GM18498 (cell line): ENCODE measurements at regions not wholly inside any gene's neighbourhood (a gene's known extent, or its start where the extent isn't known, plus 50 kb on each side); places are given as distances from the start of the nearest gene placed in this dataset.

Experiments
- ATAC-seq: cut with Tn5 transposase; IDR thresholded peaks from one replicate; pipeline ENCODE4 v1.9.1; 2021; ENCODE audit warnings: mild to moderate bottlenecking, moderate library complexity; ENCODE audit not compliant: unreplicated experiment

DNA sequence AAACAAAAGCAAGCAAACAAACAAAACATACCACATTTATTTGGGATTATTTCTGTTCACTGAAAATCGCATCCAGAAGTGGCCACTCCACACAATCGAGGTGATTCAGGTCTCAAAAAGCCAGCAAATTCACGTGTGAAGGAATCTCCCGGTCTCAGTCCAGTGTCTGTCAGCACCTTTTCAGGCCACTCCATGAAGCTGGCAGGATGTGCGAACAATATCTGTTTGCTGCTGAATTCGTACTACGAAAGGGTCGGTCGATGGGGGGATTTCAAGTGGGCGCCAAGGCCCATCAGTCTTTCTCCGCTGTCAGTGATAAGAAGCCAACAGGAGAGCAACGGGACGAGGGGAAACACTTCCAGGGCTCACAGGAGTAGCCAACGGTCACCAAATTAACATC is 505.1 kb downstream of the IRX1 start:
- no peak for ATAC-seq

- no peak for ATAC-seq
These were observed 505.6 kb downstream of the IRX1 start for GRCh38 chr5:4101189-4101588.

DNA sequence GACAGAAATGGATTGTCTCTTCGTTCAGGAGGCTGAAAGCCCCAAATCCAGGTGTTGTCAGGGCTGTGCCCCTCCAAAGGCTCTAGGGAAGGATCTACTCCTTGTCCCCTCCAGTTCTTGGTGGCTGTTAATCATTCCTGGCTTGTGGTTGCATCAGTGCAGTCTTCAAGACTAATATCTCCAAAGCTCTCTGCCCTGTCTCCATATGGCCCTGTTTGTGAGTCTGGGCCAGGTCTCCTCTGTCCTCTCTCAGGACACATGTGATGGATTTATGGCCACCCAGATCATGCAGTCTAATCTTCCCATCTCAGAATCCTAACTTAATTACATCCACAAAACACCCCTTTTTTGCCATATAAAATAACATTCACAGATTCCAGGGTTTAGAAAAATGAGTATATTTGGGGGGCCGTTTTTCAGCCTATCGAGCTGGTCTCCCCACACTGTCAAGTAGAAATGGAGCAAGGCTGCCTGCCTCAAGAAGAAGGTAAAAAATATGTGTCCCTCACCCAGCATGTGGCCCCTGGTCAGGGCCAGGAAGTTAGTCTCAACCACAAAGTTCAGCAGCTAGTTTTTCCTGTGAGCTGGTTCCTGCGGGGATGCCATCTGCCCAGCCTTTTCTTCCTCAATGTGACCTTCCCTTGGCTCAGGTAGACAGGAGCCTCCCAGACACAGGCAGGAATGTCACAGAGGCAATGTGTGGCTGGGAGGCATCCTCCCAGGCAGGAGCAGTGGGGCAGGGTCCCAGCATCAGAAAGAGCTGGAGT is 509.4 kb downstream of the IRX1 start:
- no peak for ATAC-seq

DNA sequence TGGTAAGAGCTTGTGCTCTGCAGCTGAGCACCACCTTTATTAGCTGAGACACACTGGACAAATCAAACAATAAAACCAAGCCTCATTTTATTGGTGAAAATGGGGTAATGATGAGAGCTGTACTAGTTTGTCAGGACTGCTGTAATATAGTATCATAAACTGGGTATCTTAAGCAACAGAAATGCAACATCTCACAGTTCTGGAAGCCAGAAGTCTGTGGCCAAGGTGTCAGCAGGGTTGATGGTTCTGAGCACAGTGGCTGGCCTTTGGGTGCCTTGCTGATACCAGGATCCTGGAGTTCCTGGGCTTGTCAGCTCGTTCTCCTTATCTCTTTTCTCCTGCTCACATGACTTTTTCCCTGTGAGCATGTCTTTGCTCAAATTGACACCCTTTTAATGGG is 513.1 kb downstream of the IRX1 start:
- no peak for ATAC-seq

- ATAC-seq, result no peak
These were observed 517.8 kb downstream of the IRX1 start for GRCh38 chr5:4113426-4113825.

DNA sequence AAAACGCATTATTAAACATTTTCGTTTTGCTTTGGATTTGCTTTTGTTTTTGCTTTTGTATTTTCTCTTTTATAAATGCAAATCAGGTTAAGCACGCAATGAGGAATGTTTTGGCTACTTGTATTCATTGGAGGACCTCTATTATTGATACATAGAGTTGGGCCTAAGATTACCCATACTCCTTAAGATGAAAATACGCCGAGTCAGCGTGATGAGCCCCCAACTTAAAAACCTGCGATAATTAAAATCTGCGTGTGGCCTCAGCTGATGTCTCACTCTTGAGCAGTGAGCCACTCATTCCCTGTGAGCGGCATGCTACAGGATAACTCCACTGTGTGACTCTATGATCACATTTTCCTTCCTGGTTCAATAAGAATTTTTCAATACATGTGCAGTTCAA is 518.3 kb downstream of the IRX1 start:
- no peak for ATAC-seq

DNA sequence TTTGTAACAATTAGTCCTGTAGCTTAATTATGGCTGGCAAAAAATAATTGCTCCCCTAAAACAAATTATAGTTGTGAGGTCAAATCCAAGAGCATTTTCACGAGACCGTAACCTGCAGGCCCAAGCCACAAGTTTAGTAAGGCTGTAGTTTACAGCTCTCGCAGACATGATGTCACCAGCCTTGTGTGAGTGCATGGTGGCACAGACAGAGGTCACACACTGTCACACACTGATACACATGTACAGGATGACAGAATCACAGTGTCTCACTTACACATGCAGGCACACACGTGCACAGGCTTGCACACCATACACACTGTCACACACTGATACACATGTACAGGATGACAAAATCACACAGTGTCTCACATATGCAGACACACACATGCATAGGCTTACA is 518.8 kb downstream of the IRX1 start:
- no peak for ATAC-seq

- ATAC-seq, result no peak
These were observed 521.2 kb downstream of the IRX1 start for GRCh38 chr5:4116834-4117233.

GRCh38 chr5:4124221-4124970 is 528.8 kb downstream of the IRX1 start:
- no peak for ATAC-seq

- no peak for ATAC-seq
These were observed 533.4 kb downstream of the IRX1 start for GRCh38 chr5:4128994-4129393.

DNA sequence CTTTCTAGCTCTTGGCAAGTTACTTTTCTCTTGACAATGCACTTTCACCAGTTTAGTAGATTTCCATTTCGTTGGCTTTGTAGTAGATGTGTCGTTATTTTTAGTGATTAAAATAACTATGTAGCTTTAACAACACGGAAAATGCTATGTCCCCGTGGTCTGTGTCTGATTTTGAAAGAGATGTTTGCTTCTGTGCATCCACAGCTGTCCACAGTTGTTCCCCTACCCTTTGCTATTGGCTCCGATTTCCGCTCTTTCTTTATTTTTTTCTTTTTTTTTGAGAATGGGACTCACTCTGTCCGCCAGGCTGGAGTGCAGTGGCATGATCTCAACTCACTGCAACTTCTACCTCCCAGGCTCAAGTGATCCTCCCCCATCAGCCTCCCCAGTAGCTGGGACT is 533.9 kb downstream of the IRX1 start:
- no peak for ATAC-seq

DNA sequence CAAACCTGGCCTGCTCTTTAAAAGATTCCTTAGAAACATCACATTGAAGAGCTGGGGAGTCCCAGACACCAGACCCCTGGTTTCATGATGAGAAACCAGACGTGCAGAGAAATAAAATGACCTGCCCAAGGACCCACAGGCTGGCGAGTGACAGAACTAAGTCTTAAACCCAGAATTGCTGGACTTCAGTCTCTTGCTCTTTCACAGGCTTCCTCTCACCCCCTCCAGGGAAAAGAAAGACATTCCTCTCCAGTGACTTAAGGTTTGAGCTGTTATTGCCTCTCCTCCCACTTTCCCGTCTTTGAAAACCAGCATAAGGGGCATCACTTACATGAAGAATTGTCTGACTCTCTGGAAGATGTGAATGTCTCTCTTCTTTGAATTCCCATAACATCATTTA is 535.2 kb downstream of the IRX1 start:
- no peak for ATAC-seq

GRCh38 chr5:4137781-4138180 is 542.1 kb downstream of the IRX1 start:
- no peak for ATAC-seq

DNA sequence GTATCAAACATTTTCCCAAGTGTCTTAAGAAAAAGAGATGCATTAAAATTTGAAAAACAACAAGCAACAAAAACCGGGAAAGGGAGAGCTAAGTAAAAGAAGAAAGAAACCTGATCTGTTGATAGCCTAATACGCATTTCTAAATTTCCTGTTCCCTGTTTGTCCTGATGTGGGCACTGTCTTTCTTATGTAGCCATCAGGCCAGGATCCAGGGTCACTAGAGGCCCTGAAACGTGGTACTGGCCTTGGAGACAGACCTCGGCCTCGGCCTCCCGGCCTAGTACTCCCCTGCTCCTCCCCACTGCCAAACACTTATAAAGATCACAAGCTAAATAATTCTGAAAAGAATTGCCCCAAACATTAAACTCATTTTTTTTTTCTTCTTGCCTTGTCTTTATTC is 547.2 kb downstream of the IRX1 start:
- ATAC-seq, result no peak

- ATAC-seq, result no peak
These were observed 548.9 kb downstream of the IRX1 start for GRCh38 chr5:4144411-4145007.

DNA sequence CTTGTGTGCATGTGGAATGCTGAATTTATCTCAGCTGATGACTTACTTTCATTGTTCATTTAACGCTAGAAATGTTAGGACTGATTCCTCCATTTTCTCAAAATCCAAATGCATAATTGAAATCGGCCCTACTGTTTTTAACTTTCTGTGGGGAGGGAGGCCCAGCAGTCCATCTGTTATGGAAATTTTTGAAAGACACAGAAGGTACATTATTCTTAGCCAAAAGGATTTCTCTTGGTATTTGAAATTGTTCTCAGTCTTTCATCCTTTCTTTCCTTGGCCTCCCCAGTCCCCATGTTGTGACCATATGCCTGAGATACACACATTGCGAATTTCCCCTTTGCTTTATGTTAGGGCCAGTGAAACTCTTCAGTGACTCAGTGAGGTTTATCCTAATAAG is 549.9 kb downstream of the IRX1 start:
- ATAC-seq, result no peak

DNA sequence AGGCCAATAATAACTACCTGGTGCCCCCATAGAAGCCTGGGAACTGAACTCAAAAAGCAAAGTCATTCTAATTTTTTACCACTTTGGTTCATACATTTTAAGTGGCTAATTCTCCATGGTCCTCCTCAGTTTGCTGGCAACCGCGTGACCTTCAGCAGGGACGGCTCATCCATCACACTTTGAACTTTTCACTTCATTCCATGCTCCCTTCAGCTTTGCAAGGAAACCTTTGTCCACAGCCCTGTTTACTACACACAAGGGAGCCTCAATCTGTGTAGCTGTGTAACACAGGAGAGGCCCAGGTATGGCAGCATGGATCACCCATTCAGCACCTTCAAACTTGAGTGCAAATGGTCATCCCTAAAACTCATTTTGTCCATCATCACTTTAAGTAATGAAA is 552.4 kb downstream of the IRX1 start:
- ATAC-seq, result no peak

DNA sequence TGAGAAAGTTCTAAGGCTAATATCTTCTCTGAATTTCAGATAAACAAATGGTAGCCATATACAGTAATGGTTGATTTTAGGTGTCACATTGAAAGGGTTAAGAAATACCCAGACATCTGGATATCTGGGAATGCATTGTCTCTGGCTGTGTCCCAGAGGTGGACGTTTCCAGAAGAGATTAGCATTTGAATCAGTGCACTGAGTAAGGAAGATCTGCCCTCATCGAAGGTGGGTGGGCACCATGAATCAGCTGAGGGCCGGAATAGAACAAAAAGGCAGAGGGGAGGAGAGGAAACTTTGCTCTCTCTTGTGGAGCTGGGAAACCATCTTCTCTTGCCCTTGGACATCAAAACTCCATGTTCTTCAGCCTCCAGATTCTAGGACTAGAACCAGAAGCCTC is 554.4 kb downstream of the IRX1 start:
- ATAC-seq, result no peak

DNA sequence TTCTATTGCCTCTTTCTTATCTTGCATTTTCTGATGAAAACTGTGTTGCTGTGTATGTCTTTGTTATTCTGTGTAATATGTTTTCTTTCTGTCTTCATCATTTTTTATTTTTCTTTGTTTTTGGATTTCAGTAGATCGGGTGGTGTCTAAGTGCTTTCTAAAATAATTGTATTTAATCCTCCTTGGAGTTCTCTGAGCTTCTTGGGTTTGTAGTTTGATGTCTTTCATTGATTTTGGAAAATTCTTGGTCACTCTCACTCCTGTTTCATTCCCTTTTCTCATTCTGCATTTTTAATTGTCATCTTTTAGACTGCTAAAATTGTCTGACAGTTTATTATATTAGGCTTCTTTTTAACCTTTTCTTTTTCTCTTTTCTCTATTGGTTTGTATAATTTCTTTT is 560.5 kb downstream of the IRX1 start:
- ATAC-seq, result no peak

- no peak for ATAC-seq
These were observed 561.3 kb downstream of the IRX1 start for GRCh38 chr5:4156889-4157288.

DNA sequence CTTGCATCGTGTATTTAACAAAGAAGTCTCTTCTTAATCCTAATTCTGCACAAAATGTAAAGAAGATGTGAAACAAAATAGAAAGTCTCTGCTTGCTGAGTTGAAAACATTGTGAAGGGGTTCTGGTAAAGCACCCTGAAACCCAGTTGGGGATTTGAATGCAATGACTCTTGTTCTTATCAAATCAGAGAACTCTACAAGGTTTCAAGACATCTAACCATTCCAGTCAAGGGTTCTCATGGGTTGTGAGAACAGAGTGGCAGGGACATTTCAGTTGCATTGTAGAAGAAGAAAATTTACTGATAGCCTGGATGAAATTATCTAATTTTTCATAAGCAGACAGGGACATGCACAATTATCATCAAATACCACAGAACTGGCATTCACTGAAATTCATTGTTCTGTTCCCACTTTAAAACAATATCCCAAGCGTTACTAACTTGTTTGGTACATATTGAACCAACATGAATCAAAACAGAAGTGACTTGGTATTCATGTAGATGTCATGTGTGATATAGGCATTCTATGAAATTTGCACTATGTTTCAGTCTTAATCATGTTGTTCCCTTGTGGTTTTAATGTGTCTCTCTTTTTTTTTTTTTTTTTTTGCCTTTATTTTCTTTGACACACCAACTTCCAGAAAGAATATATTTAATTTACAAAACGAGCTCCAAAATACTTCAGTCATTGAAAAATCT is 563.3 kb downstream of the IRX1 start:
- ATAC-seq, result no peak

- no peak for ATAC-seq
These were observed 564.0 kb downstream of the IRX1 start for GRCh38 chr5:4159681-4160080.
